OCI-LY3 (cell line): ENCODE measurements at regions not wholly inside any gene's neighbourhood (a gene's known extent, or its start where the extent isn't known, plus 50 kb on each side); places are given as distances from the start of the nearest gene placed in this dataset.

Experiments
- CTCF ChIP-seq: fragments of 200-600, 300-600 bp; sonication (generic); IDR thresholded peaks from 2 replicates; pipeline ENCODE4 v1.5.1; 2014; ENCODE audit warnings: antibody characterized with exemption, low read length, low read depth
- EZH2phosphoT487 ChIP-seq: fragments of 200-600 bp; shearing (Covaris generic); IDR thresholded peaks from 2 replicates; pipeline ENCODE4 v1.6.1; 2018; ENCODE audit warnings: antibody characterized with exemption, mixed run types, low read depth

DNA sequence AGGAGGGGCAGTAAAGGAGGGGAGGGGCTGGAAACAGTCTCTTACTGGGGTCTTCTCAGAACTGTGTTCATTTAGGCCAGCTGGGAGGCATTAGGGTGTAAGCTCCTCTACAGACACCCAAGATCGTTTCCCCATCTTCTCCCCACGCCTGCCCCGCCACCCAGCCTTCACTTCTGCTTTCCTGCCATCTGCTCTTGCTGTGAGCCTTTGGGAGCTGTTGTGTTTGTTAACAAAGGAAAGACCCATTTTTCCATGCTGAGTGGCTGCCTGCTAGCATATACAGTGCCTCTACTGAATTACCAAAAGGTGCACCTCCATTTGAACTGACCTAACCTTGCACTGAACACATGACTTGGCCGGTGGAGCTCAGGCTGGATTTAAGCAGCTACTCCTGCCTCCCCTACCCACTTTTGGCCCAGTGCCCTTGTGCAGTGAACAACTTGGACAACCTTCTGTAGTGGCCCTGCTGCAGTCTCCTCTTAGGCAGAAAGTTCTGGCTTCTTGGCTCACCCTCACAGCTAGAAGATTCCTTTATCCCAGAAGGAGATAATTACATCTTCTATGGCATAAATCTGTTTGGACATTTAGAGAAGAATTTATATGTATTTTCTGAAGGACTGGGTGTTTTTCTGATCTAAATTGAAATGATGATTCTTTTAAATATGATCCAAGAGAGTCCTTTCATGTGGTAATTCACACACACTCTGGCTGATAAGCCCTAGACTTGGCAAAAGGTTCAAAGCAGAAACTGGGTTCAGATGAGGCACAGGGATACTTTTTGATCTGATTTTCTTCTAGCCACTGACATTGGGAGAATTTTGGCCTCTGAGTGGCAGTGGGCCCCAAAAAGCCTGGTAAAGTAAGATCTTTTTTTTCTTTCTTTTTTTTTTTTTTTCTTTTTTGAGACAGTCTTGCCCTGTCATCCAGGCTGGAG lies 81.9 kb upstream of the HNF1B start:
- TF ChIP-seq CTCF, result no peak
- no peak for TF ChIP-seq EZH2phosphoT487
